ENCODE measurements at regions not wholly inside any gene's neighbourhood (a gene's known extent, or its start where the extent isn't known, plus 50 kb on each side); places are given as distances from the start of the nearest gene placed in this dataset.

DNA sequence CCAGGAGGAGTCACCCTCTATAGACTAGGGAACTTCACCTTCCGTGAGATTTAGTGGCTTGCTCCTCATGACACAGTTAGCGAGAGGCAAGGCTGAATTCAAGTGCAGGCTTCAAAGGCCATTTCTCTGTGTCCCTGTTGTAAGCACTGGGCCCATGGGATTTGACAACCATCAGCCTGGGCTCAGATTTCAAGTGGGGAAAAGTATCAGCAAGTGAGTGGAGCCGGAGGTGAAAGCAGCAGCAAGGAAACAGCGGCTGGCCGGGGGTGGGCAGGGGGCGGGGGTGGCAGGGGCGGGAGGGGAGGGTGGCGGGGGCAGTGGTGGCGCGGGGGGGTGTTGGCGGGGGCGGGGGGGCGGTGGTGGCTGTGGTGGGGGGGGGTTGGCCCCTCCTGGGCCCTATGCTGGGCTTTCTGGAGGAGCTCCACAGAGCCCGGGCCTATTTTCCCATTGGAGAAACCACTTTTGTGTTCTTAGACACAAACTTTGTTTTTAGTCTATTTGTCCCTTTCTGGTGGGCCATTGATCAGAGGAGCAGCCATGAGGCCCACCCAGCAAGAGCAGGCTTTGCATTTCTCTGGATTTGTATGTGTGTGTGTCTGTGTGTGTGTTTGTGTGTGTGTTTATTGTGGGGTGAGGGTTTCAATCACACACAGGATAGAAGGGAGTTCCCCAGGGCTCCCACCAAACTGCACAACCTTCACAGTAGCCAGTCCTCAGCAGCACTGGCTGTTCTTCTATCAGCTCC lies 165.4 kb upstream of the RAI14 start:
- no peak overlapping the region for H3K4me3 ChIP-seq (ENCODE audit: insufficient read length, low read depth)
- no peak for DNase-seq (ENCODE audit: low read depth, low spot score)
- no peaks in the 10 kb centered on the region for H3K36me3 ChIP-seq (ENCODE audit: insufficient read depth, insufficient read length, low read length)
- TF ChIP-seq ZNF274 (IDR thresholded peaks at IDR 0.05; ENCODE audit: low read depth, low read length) (no peak), SUZ12 (IDR thresholded peaks at IDR 0.05; ENCODE audit: extremely low read depth, insufficient read depth, insufficient read length) (no peak), YY1 (IDR thresholded peaks at IDR 0.05; ENCODE audit: insufficient read depth, insufficient read length) (no peak)
- H3K9ac ChIP-seq (ENCODE audit: insufficient read length, low read depth): no peak overlapping the region
- H3K4me1 ChIP-seq (ENCODE audit: insufficient read depth, insufficient read length): no peaks in the 10 kb centered on the region
- H3K9me3 ChIP-seq (ENCODE audit: insufficient read depth, low read length): no peaks in the 10 kb centered on the region
- H3K27me3 ChIP-seq (ENCODE audit: insufficient read depth, insufficient read length): no peaks in the 10 kb centered on the region

GRCh38 chr5:34491251-34491620 lies 164.9 kb upstream of the RAI14 start:
- Histone ChIP-seq H3K4me3 (ENCODE audit: insufficient read length, low read depth) (no peak overlapping the region), H3K36me3 (ENCODE audit: insufficient read depth, insufficient read length, low read length) (no peaks in the 10 kb centered on the region), H3K9ac (ENCODE audit: insufficient read length, low read depth) (peak overlapping the region; percentile 44), H3K9me3 (ENCODE audit: insufficient read depth, low read length) (no peaks in the 10 kb centered on the region; the same call in 1 of the 2 replicates), H3K27me3 (ENCODE audit: insufficient read depth, insufficient read length) (no peaks in the 10 kb centered on the region), H3K4me1 (ENCODE audit: insufficient read depth, insufficient read length) (no peaks in the 10 kb centered on the region)
- TF ChIP-seq YY1 (IDR thresholded peaks at IDR 0.05; ENCODE audit: insufficient read depth, insufficient read length) (no peak), ZNF274 (IDR thresholded peaks at IDR 0.05; ENCODE audit: low read depth, low read length) (no peak), SUZ12 (IDR thresholded peaks at IDR 0.05; ENCODE audit: extremely low read depth, insufficient read depth, insufficient read length) (no peak)
- DNase-seq (ENCODE audit: low read depth, low spot score): no peak

- no peaks in the 10 kb centered on the region for H3K27me3 ChIP-seq (ENCODE audit: insufficient read depth, insufficient read length)
- H3K4me1 ChIP-seq (ENCODE audit: insufficient read depth, insufficient read length): no peaks in the 10 kb centered on the region
- no peaks in the 10 kb centered on the region for H3K36me3 ChIP-seq (ENCODE audit: insufficient read depth, insufficient read length, low read length)
- no peak for DNase-seq (ENCODE audit: low read depth, low spot score)
- H3K4me3 ChIP-seq (ENCODE audit: insufficient read length, low read depth): no peak overlapping the region
- H3K9ac ChIP-seq (ENCODE audit: insufficient read length, low read depth): no peak overlapping the region
- no peaks in the 10 kb centered on the region; the same call in 1 of the 2 replicates for H3K9me3 ChIP-seq (ENCODE audit: insufficient read depth, low read length)
- no peak for TF ChIP-seq SUZ12 (IDR thresholded peaks at IDR 0.05; ENCODE audit: extremely low read depth, insufficient read depth, insufficient read length)
- no peak for TF ChIP-seq ZNF274 (IDR thresholded peaks at IDR 0.05; ENCODE audit: low read depth, low read length)
- no peak for TF ChIP-seq YY1 (IDR thresholded peaks at IDR 0.05; ENCODE audit: insufficient read depth, insufficient read length)
Measured at GRCh38 chr5:34494111-34494755, 161.9 kb upstream of the RAI14 start.

DNA sequence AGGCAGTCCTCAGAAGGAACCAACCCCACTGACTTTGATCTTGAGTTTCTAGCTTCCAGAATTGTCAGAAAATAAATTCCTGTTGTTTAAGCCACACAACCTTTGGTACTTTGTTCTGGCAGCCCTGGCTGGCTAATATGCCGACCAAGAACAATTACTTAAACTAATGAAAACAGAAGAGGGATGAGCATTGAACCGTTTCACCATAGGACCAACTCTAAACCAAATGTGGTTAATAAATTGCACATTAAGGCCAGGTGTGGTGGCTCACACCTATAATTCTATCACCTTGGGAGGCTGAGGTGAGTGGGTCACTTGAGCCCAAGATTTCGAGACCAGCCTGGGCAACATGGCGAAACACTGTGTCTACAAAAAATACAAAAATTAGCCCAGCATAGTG lies 160.9 kb upstream of the RAI14 start:
- no peaks in the 10 kb centered on the region for H3K36me3 ChIP-seq (ENCODE audit: insufficient read depth, insufficient read length, low read length)
- H3K4me1 ChIP-seq (ENCODE audit: insufficient read depth, insufficient read length): no peaks in the 10 kb centered on the region
- no peak overlapping the region for H3K9ac ChIP-seq (ENCODE audit: insufficient read length, low read depth)
- no peaks in the 10 kb centered on the region for H3K27me3 ChIP-seq (ENCODE audit: insufficient read depth, insufficient read length)
- DNase-seq (ENCODE audit: low read depth, low spot score): no peak
- TF ChIP-seq SUZ12 (IDR thresholded peaks at IDR 0.05; ENCODE audit: extremely low read depth, insufficient read depth, insufficient read length): no peak
- TF ChIP-seq ZNF274 (IDR thresholded peaks at IDR 0.05; ENCODE audit: low read depth, low read length): no peak
- TF ChIP-seq YY1 (IDR thresholded peaks at IDR 0.05; ENCODE audit: insufficient read depth, insufficient read length): no peak
- no peak overlapping the region for H3K4me3 ChIP-seq (ENCODE audit: insufficient read length, low read depth)
- H3K9me3 ChIP-seq (ENCODE audit: insufficient read depth, low read length): no peaks in the 10 kb centered on the region; the same call in 1 of the 2 replicates

- Histone ChIP-seq H3K9me3 (ENCODE audit: insufficient read depth, low read length) (no peaks in the 10 kb centered on the region; the same call in 1 of the 2 replicates), H3K36me3 (ENCODE audit: insufficient read depth, insufficient read length, low read length) (no peaks in the 10 kb centered on the region), H3K4me1 (ENCODE audit: insufficient read depth, insufficient read length) (no peaks in the 10 kb centered on the region), H3K4me3 (ENCODE audit: insufficient read length, low read depth) (no peak overlapping the region), H3K27me3 (ENCODE audit: insufficient read depth, insufficient read length) (no peaks in the 10 kb centered on the region), H3K9ac (ENCODE audit: insufficient read length, low read depth) (no peak overlapping the region)
- TF ChIP-seq SUZ12 (IDR thresholded peaks at IDR 0.05; ENCODE audit: extremely low read depth, insufficient read depth, insufficient read length) (no peak), YY1 (IDR thresholded peaks at IDR 0.05; ENCODE audit: insufficient read depth, insufficient read length) (no peak), ZNF274 (IDR thresholded peaks at IDR 0.05; ENCODE audit: low read depth, low read length) (no peak)
- no peak for DNase-seq (ENCODE audit: low read depth, low spot score)
Measured at GRCh38 chr5:34496260-34496691, 159.9 kb upstream of the RAI14 start.

- Histone ChIP-seq H3K4me1 (ENCODE audit: insufficient read depth, insufficient read length) (no peaks in the 10 kb centered on the region), H3K9ac (ENCODE audit: insufficient read length, low read depth) (no peak overlapping the region), H3K27me3 (ENCODE audit: insufficient read depth, insufficient read length) (no peaks in the 10 kb centered on the region), H3K36me3 (ENCODE audit: insufficient read depth, insufficient read length, low read length) (no peaks in the 10 kb centered on the region), H3K4me3 (ENCODE audit: insufficient read length, low read depth) (no peak overlapping the region), H3K9me3 (ENCODE audit: insufficient read depth, low read length) (no peaks in the 10 kb centered on the region; the same call in 1 of the 2 replicates)
- TF ChIP-seq YY1 (IDR thresholded peaks at IDR 0.05; ENCODE audit: insufficient read depth, insufficient read length) (no peak), ZNF274 (IDR thresholded peaks at IDR 0.05; ENCODE audit: low read depth, low read length) (no peak), SUZ12 (IDR thresholded peaks at IDR 0.05; ENCODE audit: extremely low read depth, insufficient read depth, insufficient read length) (no peak)
- DNase-seq (ENCODE audit: low read depth, low spot score): no peak
Measured at GRCh38 chr5:34496701-34497469, 159.2 kb upstream of the RAI14 start.

- no peaks in the 10 kb centered on the region; the same call in 1 of the 2 replicates for H3K9me3 ChIP-seq (ENCODE audit: insufficient read depth, low read length)
- H3K27me3 ChIP-seq (ENCODE audit: insufficient read depth, insufficient read length): no peaks in the 10 kb centered on the region
- no peak for DNase-seq (ENCODE audit: low read depth, low spot score)
- no peak overlapping the region for H3K4me3 ChIP-seq (ENCODE audit: insufficient read length, low read depth)
- no peaks in the 10 kb centered on the region for H3K4me1 ChIP-seq (ENCODE audit: insufficient read depth, insufficient read length)
- H3K9ac ChIP-seq (ENCODE audit: insufficient read length, low read depth): no peak overlapping the region
- H3K36me3 ChIP-seq (ENCODE audit: insufficient read depth, insufficient read length, low read length): no peaks in the 10 kb centered on the region
- TF ChIP-seq ZNF274 (IDR thresholded peaks at IDR 0.05; ENCODE audit: low read depth, low read length) (no peak), SUZ12 (IDR thresholded peaks at IDR 0.05; ENCODE audit: extremely low read depth, insufficient read depth, insufficient read length) (no peak), YY1 (IDR thresholded peaks at IDR 0.05; ENCODE audit: insufficient read depth, insufficient read length) (no peak)
Measured at GRCh38 chr5:34497470-34497808, 158.7 kb upstream of the RAI14 start.

All from NT2/D1 (cell line).